Small intestine (tissue), 7 donors: ENCODE measurements at regions not wholly inside any gene's neighbourhood (a gene's known extent, or its start where the extent isn't known, plus 50 kb on each side); places are given as distances from the start of the nearest gene placed in this dataset.
A peak's percentile ranks its signal among the peaks of the same experiment; 100 is the strongest.

Experiments used
- DNase-seq, 2 donors: peaks; one replicate each; pipeline versions ENCODE4 v3.0.0 to v3.0.0-alpha.2; 2013
- FAIRE-seq: peaks from 2 replicates; lab custom pipeline; 2012; peaks lifted over from hg19 to GRCh38; lab: Jason Lieb, UNC
- H3K27ac ChIP-seq, 3 donors: one replicate each; pipeline ENCODE4 v1.5.1; 2013; ENCODE audit warnings: low read length in 2 of 3, mild to moderate bottlenecking in 2 of 3, control low read depth in 1 of 3, inconsistent platforms in 1 of 3, low read depth in 1 of 3, moderate library complexity in 1 of 3
- H3K27me3 ChIP-seq, 3 donors: one replicate each; pipeline ENCODE4 v1.6.1; 2013; ENCODE audit warnings: low read length in 3 of 3, inconsistent platforms in 1 of 3; ENCODE audit not compliant: control insufficient read depth in 3 of 3, insufficient read depth in 3 of 3
- H3K36me3 ChIP-seq, 3 donors: one replicate each; pipeline ENCODE4 v1.6.1; 2013; ENCODE audit warnings: low read length in 3 of 3, inconsistent platforms in 1 of 3, low read depth in 1 of 3, mild to moderate bottlenecking in 1 of 3, moderate library complexity in 1 of 3; ENCODE audit not compliant: control insufficient read depth in 3 of 3, insufficient read depth in 2 of 3
- H3K4me1 ChIP-seq, 3 donors: one replicate each; pipeline ENCODE4 v1.6.1; 2013; ENCODE audit warnings: low read length in 2 of 3, inconsistent platforms in 1 of 3, low read depth in 1 of 3, mild to moderate bottlenecking in 1 of 3, moderate library complexity in 1 of 3; ENCODE audit not compliant: control insufficient read depth in 3 of 3, insufficient read depth in 2 of 3
- H3K4me3 ChIP-seq, 3 donors: one replicate each; pipeline ENCODE4 v1.5.1; 2013; ENCODE audit warnings: low read length in 3 of 3, control low read depth in 1 of 3, inconsistent platforms in 1 of 3, low read depth in 1 of 3, mild to moderate bottlenecking in 1 of 3, moderate library complexity in 1 of 3
- H3K9me3 ChIP-seq, 2 donors: one replicate each; pipeline ENCODE4 v1.6.1; 2013; ENCODE audit warnings: low read depth in 1 of 2, low read length in 1 of 2; ENCODE audit not compliant: control insufficient read depth in 2 of 2, insufficient read depth in 1 of 2
- WGBS, 3 donors: extraction: QIAGEN DNeasy Blood & Tissue Kit; methylation state at CpG; one replicate each; pipeline ENCODE4 v1.1.7; 2013; 5-methylcytosine and 5-hydroxymethylcytosine counted together
- donor health status: healthy with polysubstance abuse.
- donor health status: control.
- donor health status: control.
- donor health status: Bipolar disorder and iron deficiency.
- donor health status: healthy.

DNA sequence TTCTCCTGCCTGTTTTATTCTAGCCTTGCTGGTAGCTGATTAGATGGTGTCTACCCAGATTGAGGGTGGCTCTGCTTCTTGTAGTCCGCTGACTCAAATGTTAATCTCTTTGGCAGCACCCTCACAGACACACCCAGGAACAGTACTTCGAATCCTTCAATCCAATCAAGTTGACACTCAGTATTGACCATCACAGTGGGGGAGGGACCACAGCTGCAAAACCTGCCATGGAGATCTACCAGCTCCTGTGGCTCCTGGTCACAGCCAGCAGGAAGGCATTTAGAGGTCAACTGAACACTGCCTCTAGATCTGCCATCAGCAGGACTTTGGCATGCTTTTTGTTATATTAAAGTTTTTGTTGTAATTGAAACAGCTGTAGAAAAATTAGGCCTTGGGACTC, 146.9 kb downstream of the RWDD3 start:
- H3K9me3 ChIP-seq: no peaks in the 10 kb centered on the region
- DNase-seq: no peak
- no peak overlapping the region for H3K27ac ChIP-seq
- H3K27me3 ChIP-seq: no peaks in the 10 kb centered on the region
- H3K4me1 ChIP-seq: no peaks in the 10 kb centered on the region
- H3K36me3 ChIP-seq: no peaks in the 10 kb centered on the region
- 37 to 63% (median 45%) methylated on average over 2 of the region's 2 CpGs for WGBS, 3 donors
- H3K4me3 ChIP-seq: no peak overlapping the region
- FAIRE-seq: no peak

DNA sequence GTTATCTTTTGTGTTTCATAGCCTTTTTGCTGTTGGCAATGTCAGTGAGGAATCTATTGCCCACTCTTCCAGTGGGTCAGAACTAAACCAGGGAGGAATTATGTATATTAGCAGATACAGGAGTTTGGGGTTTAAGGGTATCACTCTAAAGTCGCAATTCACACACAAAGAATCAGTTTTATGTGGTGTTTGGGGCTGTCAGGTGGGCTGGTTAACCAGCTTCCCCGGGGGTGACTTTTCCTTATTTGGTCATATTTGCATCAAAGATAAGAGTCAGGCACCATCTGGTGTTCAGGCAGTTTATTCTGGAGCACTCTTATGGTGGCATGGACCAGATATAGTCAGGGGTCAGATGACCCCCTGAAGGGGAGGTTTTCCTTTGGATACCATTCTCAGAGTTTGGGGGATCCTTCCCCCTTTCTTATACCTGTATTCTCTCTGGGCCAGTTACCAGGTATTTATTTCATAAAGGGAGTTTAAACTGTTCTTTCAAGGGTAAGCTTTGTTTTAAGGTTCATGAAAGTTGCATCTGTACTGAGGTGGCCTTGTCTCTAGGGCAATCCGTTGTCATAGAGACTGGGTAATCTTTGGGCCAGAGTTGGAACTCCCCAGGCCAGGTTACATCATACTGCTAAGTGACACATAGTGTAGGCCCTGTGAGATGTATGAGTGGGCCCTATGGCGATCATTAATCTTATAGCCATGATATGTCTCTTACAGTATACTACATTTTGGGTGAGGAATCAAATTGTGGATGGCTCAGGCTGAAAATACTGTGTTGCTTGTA, 148.2 kb downstream of the RWDD3 start:
- H3K27me3 ChIP-seq: no peaks in the 10 kb centered on the region
- no peaks in the 10 kb centered on the region for H3K9me3 ChIP-seq
- no peaks in the 10 kb centered on the region for H3K36me3 ChIP-seq
- DNase-seq (no peak), FAIRE-seq (no peak)
- WGBS, 3 donors: 56 to 67% (median 60%) methylated on average over 4 of the region's 4 CpGs
- no peak overlapping the region for H3K4me3 ChIP-seq
- H3K4me1 ChIP-seq: no peaks in the 10 kb centered on the region
- H3K27ac ChIP-seq: no peak overlapping the region

DNA sequence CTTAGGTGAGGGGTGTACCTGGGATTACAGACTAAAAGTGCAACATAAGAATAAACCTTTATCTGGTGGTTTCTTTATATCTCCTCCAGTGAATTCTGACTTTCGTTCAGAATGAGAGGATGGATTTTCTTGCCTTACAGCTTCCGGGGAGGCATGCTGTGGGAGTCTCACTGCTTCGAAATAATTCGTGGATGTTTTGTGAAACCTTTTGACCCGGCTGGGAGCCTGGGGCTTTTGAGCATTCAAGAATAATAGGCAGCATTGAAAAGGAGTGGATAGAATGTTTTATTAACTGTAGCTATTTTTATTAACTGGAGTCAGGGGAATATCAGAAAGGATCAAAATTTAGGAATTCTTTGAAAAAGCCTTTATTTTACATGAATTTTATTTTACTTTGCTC, 149.1 kb downstream of the RWDD3 start:
- 73 to 79% (median 76%) methylated on average over 5 of the region's 5 CpGs for WGBS, 3 donors
- no peak for FAIRE-seq

DNA sequence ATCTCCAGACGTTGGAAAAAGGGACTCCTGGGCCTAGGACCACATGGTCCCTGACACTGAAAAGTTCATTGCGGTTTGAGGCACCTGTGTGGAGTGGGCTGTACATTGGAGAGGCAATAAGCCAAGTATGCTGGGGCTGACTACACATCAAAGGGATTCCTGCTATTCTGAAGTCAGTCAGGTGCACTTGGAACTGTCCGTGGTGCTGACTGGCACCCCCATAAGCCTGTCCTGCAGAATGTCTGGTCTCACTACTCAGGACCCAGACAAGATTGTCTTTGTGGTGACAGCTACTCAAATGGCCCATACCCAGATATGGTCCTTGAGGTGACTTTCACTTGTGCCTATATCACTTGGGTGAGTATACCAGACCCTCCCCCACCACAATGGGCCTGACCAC, 150.6 kb downstream of the RWDD3 start:
- no peak overlapping the region for H3K27ac ChIP-seq
- no peaks in the 10 kb centered on the region for H3K9me3 ChIP-seq
- DNase-seq (peak in 1 of 2 donors; percentile 41), FAIRE-seq (no peak)
- no peak overlapping the region for H3K4me3 ChIP-seq
- H3K36me3 ChIP-seq: no peaks in the 10 kb centered on the region
- H3K27me3 ChIP-seq: no peaks in the 10 kb centered on the region
- no peaks in the 10 kb centered on the region for H3K4me1 ChIP-seq
- 20 to 30% (median 25%) methylated on average over 3 of the region's 3 CpGs for WGBS, 3 donors

More for the DNA sequence above, 149.1 kb downstream of the RWDD3 start:
- Histone ChIP-seq H3K27ac (no peak overlapping the region), H3K36me3 (no peaks in the 10 kb centered on the region), H3K9me3 (no peaks in the 10 kb centered on the region), H3K4me1 (no peaks in the 10 kb centered on the region), H3K27me3 (no peaks in the 10 kb centered on the region), H3K4me3 (no peak overlapping the region)
- DNase-seq: no peak

DNA sequence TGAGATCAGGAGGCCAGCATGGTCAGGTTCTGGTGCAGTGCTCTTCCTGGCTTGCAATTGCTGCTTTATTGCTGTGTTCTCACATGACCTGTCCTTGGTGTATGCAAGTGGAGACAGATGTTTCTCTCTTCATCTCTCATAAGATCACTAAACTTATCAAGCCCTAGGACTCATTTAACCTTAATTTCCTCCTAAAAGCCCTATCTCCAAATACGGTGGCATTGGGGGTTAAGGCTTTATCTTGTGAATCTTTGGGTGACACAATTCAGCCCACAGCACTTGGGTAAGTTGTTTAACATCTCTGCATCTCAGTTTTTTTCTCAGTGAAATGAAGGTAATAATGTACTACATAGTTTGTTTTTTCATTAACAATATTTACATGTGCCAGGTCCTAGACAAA, 152.4 kb downstream of the RWDD3 start:
- no peak for DNase-seq
- Histone ChIP-seq H3K4me3 (no peak overlapping the region), H3K36me3 (no peaks in the 10 kb centered on the region), H3K4me1 (no peaks in the 10 kb centered on the region), H3K27ac (no peak overlapping the region), H3K27me3 (no peaks in the 10 kb centered on the region), H3K9me3 (no peaks in the 10 kb centered on the region)
- no peak for FAIRE-seq
- WGBS, 3 donors: 67 to 81% (median 76%) methylated on average over 1 of the region's 1 CpG

DNA sequence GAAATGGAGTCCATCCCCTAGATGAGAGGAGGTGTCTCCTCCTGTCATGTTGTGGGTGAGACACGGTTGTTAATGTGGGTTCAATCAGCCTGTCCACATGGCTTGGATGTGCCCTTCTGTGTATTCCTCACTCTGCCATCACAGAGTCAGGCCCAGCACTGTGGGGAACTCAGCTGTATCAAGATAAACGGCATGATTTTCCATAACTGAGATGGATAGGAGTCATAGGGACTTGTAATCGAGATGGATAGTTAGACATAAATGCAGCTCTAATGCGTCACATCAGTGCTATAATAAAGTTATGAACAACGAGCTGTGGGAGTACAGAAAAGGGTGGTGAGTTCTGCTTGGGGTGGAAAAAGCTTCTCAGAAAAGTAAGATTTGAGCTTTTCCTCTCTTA, 152.9 kb downstream of the RWDD3 start:
- Histone ChIP-seq H3K36me3 (no peaks in the 10 kb centered on the region), H3K4me3 (no peak overlapping the region), H3K4me1 (no peaks in the 10 kb centered on the region), H3K27ac (no peak overlapping the region), H3K9me3 (no peaks in the 10 kb centered on the region), H3K27me3 (no peaks in the 10 kb centered on the region)
- DNase-seq: no peak
- 70 to 78% (median 71%) methylated on average over 5 of the region's 5 CpGs for WGBS, 3 donors
- FAIRE-seq: no peak

DNA sequence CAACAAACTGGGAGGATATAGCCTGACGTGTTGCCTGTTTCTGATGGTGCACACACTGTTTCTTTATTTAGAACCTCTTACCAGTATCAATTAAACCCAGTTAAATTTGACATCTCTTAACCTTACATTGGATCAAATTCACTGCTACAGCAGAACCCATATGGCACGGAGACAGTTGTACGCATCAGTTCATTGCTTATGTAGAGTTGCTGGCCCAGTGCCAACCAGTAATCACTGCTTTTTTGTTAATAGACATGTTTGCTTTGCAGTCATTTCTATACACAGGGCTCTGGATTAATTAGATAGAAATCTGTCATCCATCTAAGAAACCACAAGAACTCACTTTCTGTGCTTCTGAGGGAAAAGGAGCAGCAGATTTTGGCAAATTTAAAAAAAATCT, 154.0 kb downstream of the RWDD3 start:
- no peaks in the 10 kb centered on the region for H3K9me3 ChIP-seq
- H3K36me3 ChIP-seq: no peaks in the 10 kb centered on the region
- H3K27ac ChIP-seq: no peak overlapping the region
- no peak for FAIRE-seq
- 61 to 69% (median 68%) methylated on average over 3 of the region's 3 CpGs for WGBS, 3 donors
- no peaks in the 10 kb centered on the region for H3K4me1 ChIP-seq
- no peaks in the 10 kb centered on the region for H3K27me3 ChIP-seq
- no peak for DNase-seq
- H3K4me3 ChIP-seq: no peak overlapping the region

DNA sequence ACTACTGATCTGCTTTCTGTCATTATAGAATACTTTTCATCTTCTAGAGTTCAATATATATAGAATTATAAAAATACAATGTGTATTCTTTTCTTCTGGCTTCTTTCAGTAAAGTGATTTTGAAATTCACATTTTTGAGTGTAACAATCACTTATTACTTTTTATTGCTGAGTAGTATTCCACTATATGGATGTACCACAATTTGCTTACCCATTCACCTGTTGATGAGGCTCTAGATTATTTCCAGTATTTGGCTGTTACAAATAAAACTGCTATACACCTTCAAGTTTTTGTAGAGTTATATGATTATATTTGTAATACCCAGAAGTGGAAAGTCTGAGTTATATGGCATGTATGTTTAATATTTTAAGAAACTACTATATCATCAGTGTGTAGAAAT, 159.4 kb downstream of the RWDD3 start:
- Histone ChIP-seq H3K9me3 (no peaks in the 10 kb centered on the region), H3K36me3 (no peaks in the 10 kb centered on the region), H3K27ac (no peak overlapping the region), H3K4me1 (no peaks in the 10 kb centered on the region), H3K27me3 (no peaks in the 10 kb centered on the region), H3K4me3 (no peak overlapping the region)
- DNase-seq: no peak
- no peak for FAIRE-seq

DNA sequence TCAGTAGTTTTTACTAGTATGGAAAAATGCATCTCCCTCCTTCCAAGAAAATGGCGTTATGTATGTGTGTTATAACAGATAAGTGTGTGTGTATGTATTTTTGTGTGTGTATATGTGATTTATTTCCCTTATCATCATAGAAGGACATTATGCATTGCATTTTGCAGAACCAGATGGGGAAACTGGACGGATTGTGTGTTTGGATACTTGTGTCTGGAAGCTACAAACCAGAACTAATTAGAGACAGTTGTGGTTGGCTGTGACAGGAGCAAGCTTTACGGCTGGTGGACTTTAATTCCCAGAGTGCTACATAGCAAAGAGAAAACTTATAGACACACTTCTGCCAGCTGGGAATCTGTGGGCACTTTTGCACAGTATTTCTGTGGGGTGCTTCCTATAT, 162.5 kb downstream of the RWDD3 start:
- Histone ChIP-seq H3K27me3 (no peaks in the 10 kb centered on the region), H3K36me3 (no peaks in the 10 kb centered on the region), H3K4me1 (no peaks in the 10 kb centered on the region), H3K9me3 (no peaks in the 10 kb centered on the region), H3K4me3 (no peak overlapping the region), H3K27ac (no peak overlapping the region)
- DNase-seq (no peak), FAIRE-seq (no peak)
- WGBS, 3 donors: 44 to 55% (median 53%) methylated on average over 3 of the region's 3 CpGs
